Panc1 (cell line): ENCODE measurements at regions not wholly inside any gene's neighbourhood (a gene's known extent, or its start where the extent isn't known, plus 50 kb on each side); places are given as distances from the start of the nearest gene placed in this dataset.

Experiments used
- ATAC-seq: fragments of 200-7000 bp; cut with Tn5 transposase; 2 replicates; pipeline ENCODE4 v1.9.1; 2020; ENCODE audit warnings: mild to moderate bottlenecking, moderate library complexity
- BruUV-seq: library from RNA; stranded (reverse); fragments of 400-500 nt; replicated peaks from 2 replicates; lab custom pipeline; 2021; lab: Mats Ljungman, UMichigan
- CTCF ChIA-PET: fragments of 300-600 bp; sonication (Branson Sonifier 250); formaldehyde crosslinking; loops from one replicate; lab custom pipeline; 2022; ENCODE audit warnings: antibody characterized with exemption; lab: Charles Lee
- POLR2A ChIA-PET: fragments of 300-600 bp; sonication (Branson Sonifier 250); formaldehyde crosslinking; loops from one replicate; lab custom pipeline; 2022; ENCODE audit warnings: antibody characterized with exemption; lab: Charles Lee
- DNase-seq: peaks from one replicate; pipeline ENCODE4 v3.0.0-alpha.2; 2010; ENCODE audit warnings: low read depth, low spot score
- H3K27ac ChIP-seq: 2 replicates; pipeline ENCODE4 v1.5.1; 2011; ENCODE audit warnings: mild to moderate bottlenecking, low read length, inconsistent platforms
- H3K27me3 ChIP-seq: fragments of 200-500 bp; sonication (Bioruptor generic); 2 replicates; pipeline ENCODE4 v1.6.0; 2014; ENCODE audit warnings: low read length, inconsistent platforms; ENCODE audit not compliant: control insufficient read depth, insufficient read depth
- H3K36me3 ChIP-seq: fragments of 200-500 bp; sonication (Bioruptor generic); 2 replicates; pipeline ENCODE4 v1.5.1; 2014; ENCODE audit warnings: inconsistent platforms, mild to moderate bottlenecking, low read length, moderate library complexity; ENCODE audit not compliant: control insufficient read depth, insufficient read depth
- H3K4me1 ChIP-seq: 2 replicates; pipeline ENCODE4 v1.5.1; 2011; ENCODE audit warnings: inconsistent platforms, mild to moderate bottlenecking, low read length, moderate library complexity; ENCODE audit not compliant: control insufficient read depth, insufficient read depth
- H3K4me3 ChIP-seq, 2 experiments: 2 replicates each; pipeline ENCODE4 v1.5.1; 2011 to 2012; ENCODE audit warnings: low read depth in 2 of 2, low read length in 2 of 2, mild to moderate bottlenecking in 2 of 2, inconsistent platforms in 1 of 2, moderate library complexity in 1 of 2
- H3K9me3 ChIP-seq: fragments of 200-500 bp; sonication (Bioruptor generic); 2 replicates; pipeline ENCODE4 v1.5.1; 2014; ENCODE audit warnings: low read depth, mild to moderate bottlenecking, inconsistent platforms, low read length, moderate library complexity; ENCODE audit not compliant: control insufficient read depth, insufficient read depth
- POLR2AphosphoS5 ChIP-seq: IDR thresholded peaks from 2 replicates; pipeline ENCODE4 v1.6.1; 2012; ENCODE audit warnings: mild to moderate bottlenecking, low read depth, low read length, moderate library complexity
- REST ChIP-seq, 2 experiments: IDR thresholded peaks; 2 replicates each; pipeline ENCODE4 v1.6.1; 2011 to 2012; ENCODE audit warnings: low read depth in 2 of 2, control low read depth in 1 of 2, low read length in 1 of 2, mild to moderate bottlenecking in 1 of 2, moderate library complexity in 1 of 2; ENCODE audit not compliant: insufficient read depth in 1 of 2
- SIN3A ChIP-seq: IDR thresholded peaks from 2 replicates; pipeline ENCODE4 v1.6.1; 2012; ENCODE audit warnings: low read depth, mild to moderate bottlenecking, low read length, moderate library complexity, borderline replicate concordance; ENCODE audit not compliant: insufficient read depth
- TCF7L2 ChIP-seq: IDR thresholded peaks from 2 replicates; pipeline ENCODE4 v1.6.1; 2011; ENCODE audit warnings: mild to moderate bottlenecking, low read depth, low read length, inconsistent platforms
- in situ Hi-C: cut with HindIII; loops from 2 replicates; pipeline ENCODE4 v1.10.0; 2016; ENCODE audit warnings: low sequenced_read_pairs, low pct_unique_long_range_greater_than_20kb
- intact Hi-C: fragments of 100-400 bp; cut with micrococcal nuclease; formaldehyde crosslinking; loops from one replicate; pipeline ENCODE4 v1.10.0; 2022; ENCODE audit not compliant: unreplicated experiment
- TF ChIP-seq, protein P1 (sequence below): fragments of 450-650 bp; IDR thresholded peaks from 2 replicates; pipeline ENCODE4 v1.5.1; 2017; ENCODE audit warnings: mild to moderate bottlenecking

DNA sequence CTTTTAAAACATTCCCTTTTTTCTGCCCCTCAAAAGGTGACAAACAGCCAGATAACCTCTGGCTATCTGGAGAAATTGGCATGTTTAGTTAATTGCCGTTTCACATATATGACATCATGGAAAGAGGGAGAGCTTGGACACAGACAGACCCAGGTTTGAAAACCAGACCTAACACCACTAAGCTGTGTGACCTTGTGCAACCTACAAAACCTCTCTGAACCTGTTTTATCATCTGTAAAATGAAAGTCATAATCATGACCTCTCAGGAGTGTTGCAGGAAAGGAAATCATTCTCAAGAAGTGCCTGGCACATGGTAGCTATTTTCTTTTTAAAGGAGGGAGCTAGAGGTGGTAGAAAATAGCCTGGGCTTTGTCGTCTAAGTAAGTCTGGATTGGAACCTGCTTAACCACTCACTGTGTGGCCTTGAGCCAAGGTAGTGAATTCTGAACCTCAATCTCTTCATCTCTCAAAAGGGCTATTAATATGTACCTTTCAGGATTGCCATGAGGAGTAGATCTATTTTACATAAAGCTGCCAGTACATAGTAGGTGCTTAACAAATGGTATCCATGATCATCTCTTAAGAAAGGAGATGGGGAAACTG lies 363.5 kb downstream of the BCOR start:
- in situ Hi-C loops (no loop called here), intact Hi-C loops (no loop called here)
- TF ChIP-seq POLR2AphosphoS5 (no peak), REST (IDR thresholded peaks at IDR 0.05; ENCODE audit: insufficient read depth in 1 of 2, low read depth in 2 of 2, low read length in 1 of 2) (no peak), SIN3A (no peak), TCF7L2 (no peak)
- TF ChIP-seq, protein P1, sequence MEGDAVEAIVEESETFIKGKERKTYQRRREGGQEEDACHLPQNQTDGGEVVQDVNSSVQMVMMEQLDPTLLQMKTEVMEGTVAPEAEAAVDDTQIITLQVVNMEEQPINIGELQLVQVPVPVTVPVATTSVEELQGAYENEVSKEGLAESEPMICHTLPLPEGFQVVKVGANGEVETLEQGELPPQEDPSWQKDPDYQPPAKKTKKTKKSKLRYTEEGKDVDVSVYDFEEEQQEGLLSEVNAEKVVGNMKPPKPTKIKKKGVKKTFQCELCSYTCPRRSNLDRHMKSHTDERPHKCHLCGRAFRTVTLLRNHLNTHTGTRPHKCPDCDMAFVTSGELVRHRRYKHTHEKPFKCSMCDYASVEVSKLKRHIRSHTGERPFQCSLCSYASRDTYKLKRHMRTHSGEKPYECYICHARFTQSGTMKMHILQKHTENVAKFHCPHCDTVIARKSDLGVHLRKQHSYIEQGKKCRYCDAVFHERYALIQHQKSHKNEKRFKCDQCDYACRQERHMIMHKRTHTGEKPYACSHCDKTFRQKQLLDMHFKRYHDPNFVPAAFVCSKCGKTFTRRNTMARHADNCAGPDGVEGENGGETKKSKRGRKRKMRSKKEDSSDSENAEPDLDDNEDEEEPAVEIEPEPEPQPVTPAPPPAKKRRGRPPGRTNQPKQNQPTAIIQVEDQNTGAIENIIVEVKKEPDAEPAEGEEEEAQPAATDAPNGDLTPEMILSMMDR = no peak
- H3K36me3 ChIP-seq = no peaks in the 10 kb centered on the region
- H3K4me1 ChIP-seq = peaks cover 7% of the 10 kb centered on the region
- ChIA-PET CTCF (no interaction called here), POLR2A (no interaction called here)
- H3K27ac ChIP-seq = no peak overlapping the region
- BruUV-seq = no TSS peak
- ATAC-seq = no peak
- no peaks in the 10 kb centered on the region for H3K9me3 ChIP-seq
- no peak overlapping the region for H3K4me3 ChIP-seq
- no peak for DNase-seq
- no peaks in the 10 kb centered on the region for H3K27me3 ChIP-seq

- no peak for DNase-seq
- no TSS peak for BruUV-seq
These were observed 361.2 kb downstream of the BCOR start for GRCh38 chrX:39736216-39737211.

More at GRCh38 chrX:39736216-39737211, 361.2 kb downstream of the BCOR start:
- ChIA-PET POLR2A (no interaction called here), CTCF (no interaction called here)
- Histone ChIP-seq H3K4me1 (peaks cover 4% of the 10 kb centered on the region), H3K27me3 (no peaks in the 10 kb centered on the region), H3K27ac (no peak overlapping the region), H3K36me3 (no peaks in the 10 kb centered on the region), H3K4me3 (no peak overlapping the region), H3K9me3 (no peaks in the 10 kb centered on the region)
- TF ChIP-seq SIN3A (no peak), POLR2AphosphoS5 (no peak)
- peak; percentile 62; the same call in 1 of the 2 replicates for ATAC-seq
- in situ Hi-C loops = no loop called here
- intact Hi-C loops = no loop called here
